Smooth muscle cell (in vitro differentiated cells): ENCODE measurements at regions not wholly inside any gene's neighbourhood (a gene's known extent, or its start where the extent isn't known, plus 50 kb on each side); places are given as distances from the start of the nearest gene placed in this dataset.

Experiments
- DNase-seq: peaks from one replicate; lab custom pipeline; 2025; ENCODE audit not compliant: unreplicated experiment; lab: John Stamatoyannopoulos, UW
- H2AFZ ChIP-seq: fragments of 200-600 bp; sonication (generic); 2 replicates; pipeline ENCODE4 v1.6.0; 2016; ENCODE audit warnings: antibody characterized with exemption, low read depth, mild to moderate bottlenecking
- H3F3A ChIP-seq: fragments of 200-600 bp; sonication (generic); 2 replicates; pipeline ENCODE4 v1.6.0; 2017; ENCODE audit warnings: antibody characterized with exemption, low read depth
- H3K27ac ChIP-seq: fragments of 200-600 bp; sonication (generic); 2 replicates; pipeline ENCODE4 v1.5.1; 2016; ENCODE audit warnings: low read depth, mild to moderate bottlenecking
- H3K27me3 ChIP-seq: fragments of 200-600 bp; sonication (generic); 2 replicates; pipeline ENCODE4 v1.6.1; 2016; ENCODE audit warnings: low read depth, mild to moderate bottlenecking
- H3K36me3 ChIP-seq: fragments of 200-600 bp; sonication (generic); 2 replicates; pipeline ENCODE4 v1.5.1; 2016; ENCODE audit warnings: low read depth
- H3K4me1 ChIP-seq: fragments of 200-600 bp; sonication (generic); 2 replicates; pipeline ENCODE4 v1.5.1; 2016; ENCODE audit warnings: low read depth
- H3K4me2 ChIP-seq: fragments of 200-600 bp; sonication (generic); 2 replicates; pipeline ENCODE4 v1.6.0; 2016; ENCODE audit warnings: mild to moderate bottlenecking
- H3K4me3 ChIP-seq: fragments of 200-600 bp; sonication (generic); 2 replicates; pipeline ENCODE4 v1.5.1; 2016; ENCODE audit warnings: mild to moderate bottlenecking
- H3K79me2 ChIP-seq: fragments of 200-600 bp; sonication (generic); 2 replicates; pipeline ENCODE4 v1.6.0; 2016; ENCODE audit warnings: low read depth, mild to moderate bottlenecking
- H3K9ac ChIP-seq: fragments of 200-600 bp; sonication (generic); 2 replicates; pipeline ENCODE4 v1.6.0; 2016; ENCODE audit warnings: low read depth
- H3K9me3 ChIP-seq: fragments of 200-600 bp; sonication (generic); replicated peaks from 2 replicates; pipeline ENCODE4 v1.5.1; 2016; ENCODE audit warnings: low read depth
- H4K20me1 ChIP-seq: fragments of 200-600 bp; sonication (generic); 2 replicates; pipeline ENCODE4 v1.6.0; 2016; ENCODE audit warnings: low read depth
- WGBS: methylation state at CpG from one replicate; pipeline ENCODE4 v1.1.7; 2016; ENCODE audit warnings: low lambda C conversion rate; 5-methylcytosine and 5-hydroxymethylcytosine counted together
- TF ChIP-seq, protein P1 (sequence below): fragments of 200-600 bp; sonication (generic); IDR thresholded peaks from 2 replicates; pipeline ENCODE4 v1.5.1; 2017; ENCODE audit warnings: borderline replicate concordance, mild to moderate bottlenecking, antibody characterized with exemption; ENCODE audit not compliant: insufficient read depth, poor library complexity, severe bottlenecking

DNA sequence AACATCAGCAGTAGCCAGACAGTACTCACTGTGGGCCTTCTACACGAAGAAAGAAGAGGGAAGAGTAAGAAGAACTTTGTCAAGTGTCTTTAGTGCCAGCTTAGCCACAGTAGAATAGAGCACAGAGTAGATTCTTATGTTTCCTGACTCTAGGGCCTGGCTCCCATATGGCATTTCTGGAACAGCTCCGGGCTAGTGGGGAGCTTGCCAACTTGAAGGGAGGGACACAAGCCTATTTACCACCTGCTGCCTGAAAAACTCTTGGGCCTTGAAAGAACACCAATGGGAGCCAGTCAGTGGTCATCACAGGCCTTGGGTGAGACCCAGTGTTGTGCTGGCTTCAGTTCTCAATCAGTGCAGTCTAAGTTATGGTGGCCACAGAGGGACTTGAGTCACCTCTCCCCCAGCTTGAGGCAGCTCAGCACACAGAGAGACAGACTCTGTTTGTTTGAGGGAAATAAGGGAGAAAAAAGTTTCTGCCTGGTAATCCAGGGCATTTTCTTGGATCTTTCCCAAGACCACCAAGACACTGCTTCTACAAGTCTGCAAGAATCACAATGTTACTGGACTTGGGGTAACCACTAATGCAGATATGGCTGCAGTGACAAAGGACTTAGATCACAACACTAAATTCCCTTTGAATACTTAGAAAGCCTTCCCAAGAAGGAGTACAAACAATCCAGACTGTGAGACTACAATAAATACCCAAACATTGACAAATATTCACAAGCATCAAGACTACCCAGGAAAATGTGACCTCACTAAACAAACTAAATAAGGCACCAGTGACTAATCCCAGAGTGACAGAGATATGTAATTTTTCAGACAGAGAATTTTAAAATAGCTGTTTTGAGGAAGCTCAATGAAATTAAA is 261.0 kb upstream of the NDST3 start:
- Histone ChIP-seq H3K4me2 (no peak overlapping the region), H2AFZ (no peak overlapping the region), H3K36me3 (no peaks in the 10 kb centered on the region), H3K79me2 (no peaks in the 10 kb centered on the region), H4K20me1 (no peaks in the 10 kb centered on the region), H3K4me1 (no peaks in the 10 kb centered on the region), H3K27me3 (no peaks in the 10 kb centered on the region), H3F3A (no peaks in the 10 kb centered on the region), H3K27ac (peak overlapping the region; percentile 58), H3K9me3 (no peaks in the 10 kb centered on the region), H3K9ac (no peak overlapping the region), H3K4me3 (no peak overlapping the region)
- DNase-seq = no peak
- 92% methylated on average over 2 of the region's 2 CpGs for WGBS
- TF ChIP-seq, protein P1, sequence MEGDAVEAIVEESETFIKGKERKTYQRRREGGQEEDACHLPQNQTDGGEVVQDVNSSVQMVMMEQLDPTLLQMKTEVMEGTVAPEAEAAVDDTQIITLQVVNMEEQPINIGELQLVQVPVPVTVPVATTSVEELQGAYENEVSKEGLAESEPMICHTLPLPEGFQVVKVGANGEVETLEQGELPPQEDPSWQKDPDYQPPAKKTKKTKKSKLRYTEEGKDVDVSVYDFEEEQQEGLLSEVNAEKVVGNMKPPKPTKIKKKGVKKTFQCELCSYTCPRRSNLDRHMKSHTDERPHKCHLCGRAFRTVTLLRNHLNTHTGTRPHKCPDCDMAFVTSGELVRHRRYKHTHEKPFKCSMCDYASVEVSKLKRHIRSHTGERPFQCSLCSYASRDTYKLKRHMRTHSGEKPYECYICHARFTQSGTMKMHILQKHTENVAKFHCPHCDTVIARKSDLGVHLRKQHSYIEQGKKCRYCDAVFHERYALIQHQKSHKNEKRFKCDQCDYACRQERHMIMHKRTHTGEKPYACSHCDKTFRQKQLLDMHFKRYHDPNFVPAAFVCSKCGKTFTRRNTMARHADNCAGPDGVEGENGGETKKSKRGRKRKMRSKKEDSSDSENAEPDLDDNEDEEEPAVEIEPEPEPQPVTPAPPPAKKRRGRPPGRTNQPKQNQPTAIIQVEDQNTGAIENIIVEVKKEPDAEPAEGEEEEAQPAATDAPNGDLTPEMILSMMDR = no peak

DNA sequence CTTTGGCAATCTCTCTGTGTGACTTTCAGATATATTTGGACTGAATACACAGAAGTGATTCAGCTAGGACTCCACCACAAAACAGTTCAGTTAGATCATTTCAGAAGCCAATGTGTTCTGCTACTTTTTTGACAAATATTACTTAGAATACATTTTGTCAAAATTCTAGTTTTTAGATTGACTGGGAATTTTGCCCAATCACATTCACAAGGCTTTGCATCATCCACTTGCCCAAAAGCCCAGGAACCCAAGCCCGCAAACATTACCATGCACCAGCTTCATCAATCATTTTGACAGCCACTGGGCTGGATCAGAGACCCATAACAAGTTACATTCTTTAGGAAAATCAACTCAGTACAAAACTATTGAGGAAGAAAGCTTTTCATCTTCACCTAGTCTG is 256.6 kb upstream of the NDST3 start:
- Histone ChIP-seq H3K9me3 (no peaks in the 10 kb centered on the region), H4K20me1 (no peaks in the 10 kb centered on the region), H3K9ac (no peak overlapping the region), H3K4me1 (no peaks in the 10 kb centered on the region), H2AFZ (no peak overlapping the region), H3K79me2 (no peaks in the 10 kb centered on the region), H3K36me3 (no peaks in the 10 kb centered on the region), H3K27ac (no peak overlapping the region), H3K4me3 (no peak overlapping the region), H3F3A (no peaks in the 10 kb centered on the region), H3K4me2 (no peak overlapping the region), H3K27me3 (no peaks in the 10 kb centered on the region)
- TF ChIP-seq, protein P1 = no peak
- WGBS = 85% methylated on average over 1 of the region's 1 CpG
- DNase-seq = no peak

DNA sequence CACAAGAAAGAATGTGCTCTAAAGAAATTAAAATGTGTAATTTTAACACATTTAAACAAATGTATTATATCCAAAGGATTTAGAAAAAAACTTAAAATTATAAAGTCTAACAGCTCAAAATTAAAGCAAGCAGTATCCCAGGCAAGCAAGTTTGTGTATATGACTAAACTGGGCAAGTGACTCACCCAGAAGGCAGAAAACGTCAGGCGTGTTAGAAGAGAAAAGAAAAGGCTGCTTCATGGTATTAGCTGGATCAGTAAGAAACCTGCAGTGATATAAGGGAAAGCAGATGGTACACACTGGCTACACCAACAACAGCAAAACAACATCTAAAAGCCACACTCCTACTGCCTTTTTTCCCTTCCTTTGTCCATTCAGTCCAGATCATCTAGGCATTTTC is 250.6 kb upstream of the NDST3 start:
- H3F3A ChIP-seq = no peaks in the 10 kb centered on the region
- no peaks in the 10 kb centered on the region for H3K27me3 ChIP-seq
- H3K4me1 ChIP-seq = no peaks in the 10 kb centered on the region
- TF ChIP-seq, protein P1 = no peak
- H3K79me2 ChIP-seq = no peaks in the 10 kb centered on the region
- no peak overlapping the region for H3K4me2 ChIP-seq
- no peaks in the 10 kb centered on the region for H4K20me1 ChIP-seq
- 5% methylated on average over 2 of the region's 2 CpGs for WGBS
- H3K9me3 ChIP-seq = no peaks in the 10 kb centered on the region
- no peaks in the 10 kb centered on the region for H3K36me3 ChIP-seq
- H2AFZ ChIP-seq = peak overlapping the region; percentile 15
- DNase-seq = no peak
- no peak overlapping the region for H3K9ac ChIP-seq
- H3K27ac ChIP-seq = peak overlapping the region; percentile 41
- no peak overlapping the region for H3K4me3 ChIP-seq

DNA sequence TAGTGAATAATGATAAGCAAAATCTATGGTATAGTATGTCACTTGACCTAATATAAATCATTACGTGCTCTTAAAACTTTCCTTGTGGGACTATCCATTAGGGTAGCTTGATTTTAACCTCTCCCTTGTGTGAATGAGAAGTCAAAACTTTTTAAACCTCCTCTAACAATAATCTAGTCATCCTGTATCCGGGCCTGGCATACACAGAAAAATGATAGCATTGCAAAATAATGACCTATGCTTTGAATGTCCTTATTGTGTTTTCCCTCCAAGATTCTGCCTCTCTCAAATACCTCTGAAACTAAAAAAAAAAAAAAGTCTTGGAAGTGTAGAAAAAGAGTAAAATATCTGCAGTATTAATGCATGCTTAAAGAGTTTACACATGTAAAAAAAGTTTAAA is 250.0 kb upstream of the NDST3 start:
- no peak for DNase-seq
- Histone ChIP-seq H3K27me3 (no peaks in the 10 kb centered on the region), H2AFZ (no peak overlapping the region), H3K9ac (no peak overlapping the region), H3K27ac (peak overlapping the region; percentile 41), H3K9me3 (no peaks in the 10 kb centered on the region), H3K4me1 (no peaks in the 10 kb centered on the region), H3K4me2 (no peak overlapping the region), H3K36me3 (no peaks in the 10 kb centered on the region), H4K20me1 (no peaks in the 10 kb centered on the region), H3K79me2 (no peaks in the 10 kb centered on the region), H3K4me3 (no peak overlapping the region), H3F3A (no peaks in the 10 kb centered on the region)
- WGBS = 85% methylated on average over 2 of the region's 2 CpGs
- TF ChIP-seq, protein P1 = no peak
